ENCODE measurements at regions not wholly inside any gene's neighbourhood (a gene's known extent, or its start where the extent isn't known, plus 50 kb on each side); places are given as distances from the start of the nearest gene placed in this dataset.

GRCh38 chr7:17625043-17625442 lies 315.3 kb downstream of the SNX13 start:
- Histone ChIP-seq H3K27ac (ENCODE audit: low read depth in 1 of 2, low read length in 2 of 2) (no peak overlapping the region), H3K36me3 (replicated peaks in 1 of 2; ENCODE audit: control insufficient read depth in 1 of 2, insufficient read depth in 2 of 2, low read length in 2 of 2) (no peaks in the 10 kb centered on the region), H3K4me2 (replicated peaks; ENCODE audit: extremely low read depth, low read length, poor library complexity, severe bottlenecking) (no peak overlapping the region), H3K79me2 (ENCODE audit: insufficient read depth, low read length) (no peaks in the 10 kb centered on the region), H3K4me1 (ENCODE audit: control insufficient read depth in 1 of 2, insufficient read depth in 2 of 2, low read length in 2 of 2) (no peaks in the 10 kb centered on the region), H3K4me3 (replicated peaks in 1 of 3; ENCODE audit: low read depth in 2 of 3, low read length in 3 of 3) (no peak overlapping the region), H4K20me1 (ENCODE audit: insufficient read depth, low read length) (no peaks in the 10 kb centered on the region), H3K9ac (ENCODE audit: insufficient read depth, low read length, poor library complexity, severe bottlenecking) (no peak overlapping the region), H2AFZ (ENCODE audit: insufficient read depth, low read depth, low read length, poor library complexity, severe bottlenecking) (no peak overlapping the region), H3K9me3 (replicated peaks in 1 of 2; ENCODE audit: control insufficient read depth in 1 of 2, insufficient read depth in 1 of 2, low read length in 2 of 2) (no peaks in the 10 kb centered on the region), H3K27me3 (ENCODE audit: control insufficient read depth in 2 of 2, insufficient read depth in 2 of 2, low read length in 2 of 2) (no peaks in the 10 kb centered on the region)
- no peak for TF ChIP-seq CTCF (IDR thresholded peaks at IDR 0.05)
- H3K4me3 Mint-ChIP-seq: no peak overlapping the region
- H3K27me3 Mint-ChIP-seq (ENCODE audit: low read depth in 3 of 3): peaks cover 0 to 3% (median 0%) of the 10 kb centered on the region in 3 donors
- H3K36me3 Mint-ChIP-seq: no peaks in the 10 kb centered on the region
- 100% methylated on average over 1 of the region's 3 CpGs for whole genome bisulfite sequencing (ENCODE audit: insufficient coverage)
- no peaks in the 10 kb centered on the region for H3K9me3 Mint-ChIP-seq
- H3K27ac Mint-ChIP-seq: no peak overlapping the region
- intact Hi-C loops (cut with micrococcal nuclease): no loop called here
- H3K4me1 Mint-ChIP-seq: no peaks in the 10 kb centered on the region
- no peak for DNase-seq

GRCh38 chr7:17626235-17626634 lies 314.1 kb downstream of the SNX13 start:
- no peaks in the 10 kb centered on the region for H3K9me3 Mint-ChIP-seq
- Histone ChIP-seq H3K9me3 (replicated peaks in 1 of 2; ENCODE audit: control insufficient read depth in 1 of 2, insufficient read depth in 1 of 2, low read length in 2 of 2) (no peaks in the 10 kb centered on the region), H3K4me2 (replicated peaks; ENCODE audit: extremely low read depth, low read length, poor library complexity, severe bottlenecking) (no peak overlapping the region), H3K36me3 (replicated peaks in 1 of 2; ENCODE audit: control insufficient read depth in 1 of 2, insufficient read depth in 2 of 2, low read length in 2 of 2) (no peaks in the 10 kb centered on the region), H3K27ac (ENCODE audit: low read depth in 1 of 2, low read length in 2 of 2) (no peak overlapping the region), H3K27me3 (ENCODE audit: control insufficient read depth in 2 of 2, insufficient read depth in 2 of 2, low read length in 2 of 2) (no peaks in the 10 kb centered on the region), H3K9ac (ENCODE audit: insufficient read depth, low read length, poor library complexity, severe bottlenecking) (no peak overlapping the region), H4K20me1 (ENCODE audit: insufficient read depth, low read length) (no peaks in the 10 kb centered on the region), H2AFZ (ENCODE audit: insufficient read depth, low read depth, low read length, poor library complexity, severe bottlenecking) (no peak overlapping the region), H3K79me2 (ENCODE audit: insufficient read depth, low read length) (no peaks in the 10 kb centered on the region), H3K4me3 (replicated peaks in 1 of 3; ENCODE audit: low read depth in 2 of 3, low read length in 3 of 3) (no peak overlapping the region), H3K4me1 (ENCODE audit: control insufficient read depth in 1 of 2, insufficient read depth in 2 of 2, low read length in 2 of 2) (no peaks in the 10 kb centered on the region)
- H3K4me1 Mint-ChIP-seq: no peaks in the 10 kb centered on the region
- H3K4me3 Mint-ChIP-seq: no peak overlapping the region
- H3K27me3 Mint-ChIP-seq (ENCODE audit: low read depth in 3 of 3): peaks cover 0 to 3% (median 0%) of the 10 kb centered on the region in 3 donors
- DNase-seq: no peak
- TF ChIP-seq CTCF (IDR thresholded peaks at IDR 0.05): no peak
- intact Hi-C loops (cut with micrococcal nuclease): no loop called here
- no peak overlapping the region for H3K27ac Mint-ChIP-seq
- no peaks in the 10 kb centered on the region for H3K36me3 Mint-ChIP-seq

Data from CD14-positive monocyte (primary cell).